Epithelial cell of proximal tubule (primary cell): ENCODE measurements at regions not wholly inside any gene's neighbourhood (a gene's known extent, or its start where the extent isn't known, plus 50 kb on each side); places are given as distances from the start of the nearest gene placed in this dataset.

ENCODE experiments used
- DNase-seq: peaks from one replicate; pipeline ENCODE4 v3.0.0-alpha.2; 2011; ENCODE audit warnings: low read depth
- H3K4me3 ChIP-seq: 2 replicates; pipeline ENCODE4 v1.5.1; 2011; ENCODE audit warnings: low read depth, mild to moderate bottlenecking, low read length
- CTCF ChIP-seq: conservative IDR thresholded peaks from 2 replicates; pipeline ENCODE4 v1.5.1; 2012; ENCODE audit warnings: low read depth, mild to moderate bottlenecking, low read length

DNA sequence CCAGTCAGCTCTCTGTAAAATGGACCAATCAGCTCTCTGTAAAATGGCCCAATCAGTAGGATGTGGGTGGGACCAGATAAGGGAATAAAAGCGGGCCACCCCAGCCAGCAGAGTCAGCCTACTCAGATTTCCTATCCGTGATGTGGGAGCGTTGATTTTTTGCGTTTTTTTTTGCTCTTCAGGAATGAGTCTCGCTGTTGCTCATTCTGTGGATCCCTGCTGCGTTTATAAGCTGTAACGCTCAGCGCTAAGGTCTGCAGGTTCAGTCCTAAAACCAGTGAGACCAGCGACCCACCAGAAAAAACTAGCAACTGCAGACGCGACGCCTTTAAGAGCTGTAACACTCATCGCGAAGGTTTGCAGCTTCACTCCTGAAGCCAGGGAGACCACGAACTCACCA lies 435.7 kb downstream of the SLITRK6 start:
- no peak for DNase-seq
- no peak overlapping the region for H3K4me3 ChIP-seq
- TF ChIP-seq CTCF, result no peak

DNA sequence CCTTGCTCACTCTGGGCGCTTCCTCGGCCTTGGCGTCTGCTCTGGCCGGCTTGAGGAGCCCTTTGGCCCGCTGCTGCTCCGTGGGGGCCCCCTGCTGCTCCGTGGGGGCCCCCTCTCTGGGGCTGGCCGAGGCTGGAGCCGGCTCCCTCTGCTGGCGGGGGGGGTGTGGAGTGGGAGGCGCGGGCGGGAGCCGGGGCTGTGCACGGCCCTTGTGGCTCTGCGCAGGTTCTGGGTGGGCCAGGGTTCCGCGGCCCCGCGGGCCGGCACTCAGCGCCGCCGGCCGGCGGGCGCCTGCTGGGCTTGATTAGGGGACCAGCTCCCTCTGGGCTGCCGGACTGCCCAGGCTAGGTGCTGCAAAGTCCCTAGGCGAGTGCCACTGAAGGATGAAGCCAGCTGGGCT lies 436.2 kb downstream of the SLITRK6 start:
- DNase-seq, result no peak
- no peak overlapping the region for H3K4me3 ChIP-seq
- no peak for TF ChIP-seq CTCF

DNA sequence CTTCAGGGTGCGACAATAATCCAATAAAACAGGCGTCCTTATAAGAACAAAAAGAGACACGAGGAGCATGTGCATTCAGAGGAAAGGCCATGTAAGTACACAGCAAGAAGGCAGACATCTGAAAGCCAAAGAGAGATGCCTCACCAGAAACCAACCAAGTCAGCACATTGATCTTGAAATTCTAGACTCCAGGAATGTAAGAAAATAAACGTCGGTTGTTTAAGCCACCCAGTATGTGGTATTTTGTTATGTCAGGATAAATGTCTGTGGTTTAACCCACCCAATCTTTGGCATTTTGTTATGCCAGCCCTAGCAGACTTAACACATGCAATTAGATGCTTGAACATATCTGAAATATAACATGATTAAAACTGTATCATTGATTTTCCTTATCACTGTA lies 452.0 kb downstream of the SLITRK6 start:
- no peak for TF ChIP-seq CTCF
- H3K4me3 ChIP-seq, result no peak overlapping the region
- DNase-seq, result no peak

DNA sequence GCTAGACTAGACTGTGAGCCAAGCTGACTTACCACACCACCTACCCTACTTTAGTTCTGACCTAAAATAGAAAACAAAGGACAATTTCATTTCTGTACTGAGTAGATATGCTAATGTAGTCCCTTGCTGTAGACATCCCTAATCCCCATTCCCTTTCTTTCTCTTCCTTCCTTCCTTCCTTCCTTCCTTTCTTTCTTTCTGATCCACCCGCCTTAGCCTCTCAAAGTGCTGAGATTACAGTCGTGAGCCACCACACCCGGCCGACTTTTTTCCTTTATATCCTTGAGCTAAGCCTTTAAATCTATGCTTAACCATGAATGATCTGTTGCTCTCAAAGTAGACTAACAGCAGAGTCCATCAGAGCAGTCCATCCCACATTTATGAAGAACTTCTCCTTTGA lies 465.0 kb downstream of the SLITRK6 start:
- no peak for TF ChIP-seq CTCF
- DNase-seq, result no peak
- no peak overlapping the region for H3K4me3 ChIP-seq

GRCh38 chr13:85333506-85334020 lies 465.7 kb downstream of the SLITRK6 start:
- no peak overlapping the region for H3K4me3 ChIP-seq
- no peak for DNase-seq
- TF ChIP-seq CTCF, result no peak

- TF ChIP-seq CTCF, result no peak
- DNase-seq, result no peak
- no peak overlapping the region for H3K4me3 ChIP-seq
Measured at GRCh38 chr13:85332615-85333014, 466.6 kb downstream of the SLITRK6 start.

GRCh38 chr13:85321734-85322133 lies 477.5 kb downstream of the SLITRK6 start:
- TF ChIP-seq CTCF, result no peak
- H3K4me3 ChIP-seq, result no peak overlapping the region
- no peak for DNase-seq
